ENCODE measurements at regions not wholly inside any gene's neighbourhood (a gene's known extent, or its start where the extent isn't known, plus 50 kb on each side); places are given as distances from the start of the nearest gene placed in this dataset.

DNA sequence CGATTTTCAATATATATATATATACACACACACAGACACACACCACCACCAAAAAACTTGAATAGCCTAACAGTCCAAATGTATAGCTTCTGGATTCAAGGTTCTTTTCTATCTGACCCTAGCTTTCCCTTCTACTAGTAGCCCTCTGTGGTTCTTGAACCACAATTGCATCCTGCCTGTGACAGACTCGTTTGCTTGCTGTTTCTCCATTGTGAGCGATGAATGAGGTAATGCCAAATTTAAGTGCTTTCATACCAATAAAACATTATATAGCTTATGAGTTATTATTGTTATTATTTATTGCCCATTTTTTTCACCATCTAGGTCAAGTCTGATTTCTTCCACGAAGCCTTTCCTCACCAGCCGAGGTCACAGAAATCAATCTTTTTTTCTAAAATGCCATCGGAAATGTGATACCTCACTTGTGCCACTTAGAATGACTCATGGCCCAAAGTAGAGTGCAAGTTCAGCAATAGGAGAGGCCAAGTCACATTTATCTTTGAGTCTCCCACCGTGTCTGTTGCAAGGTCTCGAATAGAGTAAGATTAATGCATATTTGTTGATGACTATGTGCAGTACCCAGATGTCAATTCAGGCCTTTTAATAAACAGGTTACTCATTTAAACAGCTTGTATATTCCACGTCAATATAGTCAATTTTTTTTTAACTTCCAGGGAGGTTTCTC is 1015.8 kb upstream of the SEL1L start:
- no peak for TF ChIP-seq POLR2A (IDR thresholded peaks at IDR 0.05; ENCODE audit: low read length)
- no peak for TF ChIP-seq GATA1 (IDR thresholded peaks at IDR 0.05; ENCODE audit: low read depth, low read length)

All from erythroblast (primary cell).